AG10803 (cell line): ENCODE measurements at regions not wholly inside any gene's neighbourhood (a gene's known extent, or its start where the extent isn't known, plus 50 kb on each side); places are given as distances from the start of the nearest gene placed in this dataset.

Source experiments
- DNase-seq: peaks from one replicate; pipeline ENCODE4 v3.0.0; 2010; ENCODE audit warnings: low read depth
- H3K4me3 ChIP-seq: 2 replicates; pipeline ENCODE4 v1.5.1; 2011; ENCODE audit warnings: mild to moderate bottlenecking, low read length, control low read depth
- CTCF ChIP-seq: conservative IDR thresholded peaks from 2 replicates; pipeline ENCODE4 v1.5.1; 2011; ENCODE audit warnings: mild to moderate bottlenecking, low read length, control low read depth, inconsistent platforms

GRCh38 chr18:71287268-71287667 is 998.4 kb downstream of the SOCS6 start:
- H3K4me3 ChIP-seq: no peak overlapping the region
- no peak for TF ChIP-seq CTCF
- DNase-seq: no peak

- TF ChIP-seq CTCF: no peak
- DNase-seq: no peak
- no peak overlapping the region for H3K4me3 ChIP-seq
Observed at GRCh38 chr18:71252351-71252865, 963.6 kb downstream of the SOCS6 start.

DNA sequence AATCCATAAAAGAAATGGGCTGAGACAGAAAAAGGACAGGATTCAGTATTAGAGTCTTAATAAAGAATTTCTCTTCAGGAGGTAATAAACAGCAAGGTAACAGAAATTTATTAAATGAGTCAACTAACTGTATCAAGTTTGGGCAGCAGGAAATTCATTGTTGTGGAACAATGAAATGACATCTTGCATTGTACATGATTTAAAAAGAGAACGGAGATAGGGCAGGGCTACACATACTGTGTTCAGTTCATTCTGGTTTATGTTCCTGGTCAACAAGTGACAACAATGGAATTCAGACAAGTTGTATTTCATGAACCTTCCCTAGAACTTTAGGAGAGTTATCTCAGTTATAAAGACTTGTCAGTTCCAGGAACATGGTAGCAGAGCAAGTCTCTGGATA is 961.3 kb downstream of the SOCS6 start:
- no peak overlapping the region for H3K4me3 ChIP-seq
- no peak for TF ChIP-seq CTCF

GRCh38 chr18:71249791-71250190 is 960.9 kb downstream of the SOCS6 start:
- no peak for TF ChIP-seq CTCF

More for the DNA sequence above, 961.3 kb downstream of the SOCS6 start:
- DNase-seq: no peak

DNA sequence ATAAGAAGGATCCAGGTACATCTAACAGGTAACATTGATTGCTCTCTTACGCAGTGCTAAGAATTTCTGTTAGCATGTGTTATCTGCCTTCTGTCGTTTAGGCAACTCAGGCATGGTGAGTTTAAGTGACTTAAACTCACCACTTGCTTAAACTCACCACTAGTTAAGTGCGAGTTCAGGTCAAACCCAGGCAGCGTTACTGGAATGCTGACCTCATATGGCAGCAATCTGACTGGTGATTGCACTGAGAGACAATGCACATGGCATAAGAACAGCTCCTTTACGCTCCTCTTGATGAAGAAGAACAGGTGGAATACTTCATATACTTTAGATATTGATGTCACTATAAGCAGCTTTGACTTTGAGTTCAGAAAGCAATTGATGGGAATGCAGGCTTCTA is 954.1 kb downstream of the SOCS6 start:
- no peak overlapping the region for H3K4me3 ChIP-seq
- no peak for TF ChIP-seq CTCF
- DNase-seq: no peak

More at GRCh38 chr18:71249791-71250190, 960.9 kb downstream of the SOCS6 start:
- H3K4me3 ChIP-seq: no peak overlapping the region
- no peak for DNase-seq

DNA sequence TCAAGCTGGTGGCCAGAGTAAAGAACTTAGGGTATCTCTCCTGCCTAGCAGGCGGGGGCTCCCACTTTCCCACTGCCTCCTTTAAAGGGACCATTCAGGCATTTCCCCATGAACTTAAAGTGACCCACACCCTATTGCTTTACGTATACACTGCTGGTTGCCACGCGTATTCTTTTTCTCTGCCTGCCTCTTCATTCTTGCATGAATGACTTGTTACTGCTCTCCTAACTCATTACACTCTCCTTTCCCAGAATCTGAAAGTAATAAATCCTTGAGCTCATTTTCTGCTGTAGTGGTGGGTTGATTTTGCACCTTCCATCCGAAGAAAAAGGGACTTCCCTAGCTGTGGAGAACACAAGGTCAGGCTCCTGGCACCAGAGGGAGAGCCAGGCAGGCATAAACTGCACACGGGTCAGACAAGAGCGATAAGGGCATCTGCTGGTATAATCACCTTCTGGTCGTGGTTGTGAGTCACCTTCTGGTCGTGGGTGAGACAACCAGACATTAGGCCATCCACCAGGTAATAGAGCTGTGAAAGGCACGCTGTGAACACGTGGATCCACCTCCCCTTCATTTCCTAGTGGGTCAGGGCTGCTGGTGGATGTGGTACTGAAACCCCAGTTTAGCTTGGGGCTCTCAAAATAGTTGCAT is 950.3 kb downstream of the SOCS6 start:
- no peak for TF ChIP-seq CTCF
- no peak for DNase-seq
- no peak overlapping the region for H3K4me3 ChIP-seq

DNA sequence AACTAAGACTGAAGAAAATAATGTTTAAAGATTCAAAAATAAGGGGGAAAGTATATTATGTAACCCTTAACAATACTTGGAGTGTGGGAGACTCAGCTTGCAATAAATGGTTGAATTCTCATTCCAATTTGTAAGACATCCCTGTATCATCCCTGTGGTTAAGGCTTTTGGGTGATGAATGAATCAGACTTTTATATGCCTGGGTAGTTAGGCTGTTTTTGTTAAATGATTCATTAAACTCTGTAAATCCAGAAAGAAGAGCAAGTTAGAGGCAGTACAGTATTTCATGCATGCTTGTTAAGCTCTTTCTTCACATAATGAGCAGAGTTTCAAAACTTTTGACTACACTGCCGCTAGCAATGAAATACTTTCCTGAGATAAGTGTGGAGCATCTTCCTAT is 948.8 kb downstream of the SOCS6 start:
- DNase-seq: no peak
- no peak overlapping the region for H3K4me3 ChIP-seq
- TF ChIP-seq CTCF: no peak
